GM12864 (cell line): ENCODE measurements at regions not wholly inside any gene's neighbourhood (a gene's known extent, or its start where the extent isn't known, plus 50 kb on each side); places are given as distances from the start of the nearest gene placed in this dataset.

Experiments
- DNase-seq: peaks from one replicate; pipeline ENCODE4 v3.0.0-alpha.2; 2011; ENCODE audit warnings: low read depth
- H3K4me3 ChIP-seq: 2 replicates; pipeline ENCODE4 v1.5.1; 2011; ENCODE audit warnings: mild to moderate bottlenecking, low read depth, low read length, control low read depth
- TF ChIP-seq, protein P1 (sequence below): IDR thresholded peaks from 2 replicates; pipeline ENCODE4 v1.5.1; 2011; ENCODE audit warnings: low read depth, mild to moderate bottlenecking, moderate library complexity, low read length, control low read depth, inconsistent platforms; ENCODE audit errors: missing control alignments

- DNase-seq = no peak
- H3K4me3 ChIP-seq = no peak overlapping the region
- TF ChIP-seq, protein P1, sequence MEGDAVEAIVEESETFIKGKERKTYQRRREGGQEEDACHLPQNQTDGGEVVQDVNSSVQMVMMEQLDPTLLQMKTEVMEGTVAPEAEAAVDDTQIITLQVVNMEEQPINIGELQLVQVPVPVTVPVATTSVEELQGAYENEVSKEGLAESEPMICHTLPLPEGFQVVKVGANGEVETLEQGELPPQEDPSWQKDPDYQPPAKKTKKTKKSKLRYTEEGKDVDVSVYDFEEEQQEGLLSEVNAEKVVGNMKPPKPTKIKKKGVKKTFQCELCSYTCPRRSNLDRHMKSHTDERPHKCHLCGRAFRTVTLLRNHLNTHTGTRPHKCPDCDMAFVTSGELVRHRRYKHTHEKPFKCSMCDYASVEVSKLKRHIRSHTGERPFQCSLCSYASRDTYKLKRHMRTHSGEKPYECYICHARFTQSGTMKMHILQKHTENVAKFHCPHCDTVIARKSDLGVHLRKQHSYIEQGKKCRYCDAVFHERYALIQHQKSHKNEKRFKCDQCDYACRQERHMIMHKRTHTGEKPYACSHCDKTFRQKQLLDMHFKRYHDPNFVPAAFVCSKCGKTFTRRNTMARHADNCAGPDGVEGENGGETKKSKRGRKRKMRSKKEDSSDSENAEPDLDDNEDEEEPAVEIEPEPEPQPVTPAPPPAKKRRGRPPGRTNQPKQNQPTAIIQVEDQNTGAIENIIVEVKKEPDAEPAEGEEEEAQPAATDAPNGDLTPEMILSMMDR = no peak
These were observed 228.7 kb upstream of the ANKRD50 start for GRCh38 chr4:124941267-124941666.

DNA sequence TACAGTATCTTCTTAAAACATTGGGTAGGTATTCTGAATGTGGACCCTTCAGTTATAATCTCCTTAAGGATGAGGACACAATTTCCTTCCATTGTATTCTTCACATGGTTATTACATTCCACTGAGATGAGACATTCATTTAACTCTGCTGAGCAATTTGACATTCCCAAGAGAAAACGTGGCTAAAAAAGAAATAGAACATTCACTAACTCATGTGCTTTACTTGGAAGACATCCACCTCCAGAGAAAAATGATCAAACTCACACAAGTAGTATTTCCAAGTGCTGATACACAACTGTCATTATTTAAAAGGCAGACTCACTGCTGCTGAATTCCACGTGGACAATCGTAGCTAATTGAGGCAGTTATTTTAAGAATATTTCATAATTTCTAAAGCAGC lies 227.9 kb upstream of the ANKRD50 start:
- DNase-seq = no peak
- TF ChIP-seq, protein P1 = no peak
- no peak overlapping the region for H3K4me3 ChIP-seq

DNA sequence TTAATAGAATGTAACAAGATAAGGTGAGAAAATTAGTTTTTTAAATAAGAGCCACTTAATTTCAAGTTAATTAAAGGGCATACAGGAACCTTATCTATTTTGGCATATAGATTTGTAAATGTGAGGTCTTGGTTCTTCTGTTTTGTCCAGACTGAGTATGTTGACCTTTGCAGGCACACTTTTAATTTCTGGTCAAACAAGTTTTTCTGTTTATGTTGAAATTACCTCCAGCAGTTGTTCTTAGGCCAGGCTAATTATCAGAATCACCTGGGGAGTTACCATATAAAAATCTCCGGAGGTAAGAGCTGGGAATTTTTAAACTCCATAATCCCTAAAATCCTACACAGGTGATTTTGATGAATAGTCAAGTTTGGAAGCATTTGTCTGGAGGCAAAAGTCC lies 227.4 kb upstream of the ANKRD50 start:
- TF ChIP-seq, protein P1 = no peak
- no peak overlapping the region for H3K4me3 ChIP-seq
- no peak for DNase-seq

DNA sequence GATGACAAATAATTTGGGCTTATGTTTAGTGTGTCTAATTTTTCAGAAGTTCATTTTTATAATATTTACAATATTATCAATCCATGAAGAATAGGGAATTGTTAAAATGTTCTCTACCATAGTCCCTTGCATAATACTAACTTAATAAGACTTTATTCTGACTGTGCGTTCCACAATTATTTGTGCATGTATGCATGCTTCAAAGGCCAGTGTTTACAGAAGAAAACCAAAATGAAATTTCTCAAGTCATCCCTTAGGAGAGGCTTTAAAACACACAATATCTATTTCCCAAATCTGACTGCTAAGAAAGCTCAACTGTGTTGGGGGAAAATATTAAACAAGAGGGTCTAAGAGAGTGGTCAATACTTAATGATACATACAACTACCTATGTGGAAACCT lies 226.3 kb upstream of the ANKRD50 start:
- no peak for DNase-seq
- no peak overlapping the region for H3K4me3 ChIP-seq
- TF ChIP-seq, protein P1 = no peak

DNA sequence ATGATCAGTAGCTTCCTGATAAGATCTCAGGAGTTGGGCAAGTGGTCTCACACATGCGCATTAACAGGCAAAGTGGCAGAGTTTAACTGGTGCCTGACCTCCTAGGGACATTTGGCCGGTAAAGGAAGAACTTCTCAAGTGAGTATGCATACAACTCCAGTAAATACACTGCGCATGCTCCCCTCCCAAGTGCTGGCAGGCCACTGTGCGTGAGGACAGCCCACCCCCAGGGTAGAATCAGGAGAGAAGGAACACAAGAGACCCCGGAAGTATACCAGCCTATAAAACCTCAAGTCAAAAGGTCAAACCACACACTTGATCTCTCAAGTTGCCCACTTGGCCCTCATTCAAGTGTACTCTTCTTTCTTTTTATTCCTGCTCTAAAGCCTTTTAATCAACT lies 225.5 kb upstream of the ANKRD50 start:
- no peak overlapping the region for H3K4me3 ChIP-seq
- DNase-seq = no peak
- TF ChIP-seq, protein P1 = no peak

GRCh38 chr4:124936427-124936826 lies 223.9 kb upstream of the ANKRD50 start:
- TF ChIP-seq, protein P1 = no peak
- H3K4me3 ChIP-seq = no peak overlapping the region
- no peak for DNase-seq

DNA sequence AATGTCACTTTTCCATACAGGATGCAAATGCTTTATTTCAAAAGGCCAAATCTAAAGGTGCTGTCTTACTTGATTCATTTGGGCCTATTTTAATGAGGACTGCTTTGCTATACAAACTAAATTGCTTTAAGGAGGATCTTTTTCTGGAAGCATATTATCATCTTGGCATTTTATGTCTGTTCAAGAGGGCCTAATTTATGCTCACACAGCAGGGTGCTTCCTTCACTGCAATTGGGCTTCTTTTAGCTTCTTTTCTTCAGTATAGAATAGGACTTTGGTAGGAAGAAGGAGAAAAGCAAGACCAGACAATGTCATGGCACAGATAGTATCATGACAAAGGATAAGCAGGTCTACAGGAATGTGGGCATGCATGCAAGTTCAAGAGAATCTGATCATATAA lies 222.4 kb upstream of the ANKRD50 start:
- TF ChIP-seq, protein P1 = no peak
- no peak for DNase-seq
- no peak overlapping the region for H3K4me3 ChIP-seq
